Body of pancreas (tissue), 4 donors: ENCODE measurements at regions not wholly inside any gene's neighbourhood (a gene's known extent, or its start where the extent isn't known, plus 50 kb on each side); places are given as distances from the start of the nearest gene placed in this dataset.

ENCODE experiments used
- CTCF ChIP-seq, 7 experiments: fragments of 450-650 bp in 4 of 7; fragments of 200-600 bp in 3 of 7; sonication (generic) in 3 of 7; IDR thresholded peaks; one replicate each; pipeline ENCODE4 v1.5.1; 2016 to 2019; ENCODE audit warnings: antibody characterized with exemption in 7 of 7
- POLR2A ChIP-seq, 3 donors: fragments of 450-650 bp; IDR thresholded peaks; one replicate each; pipeline ENCODE4 v1.6.1; 2016; ENCODE audit warnings: antibody characterized with exemption in 3 of 3, mild to moderate bottlenecking in 2 of 3

- no peak for TF ChIP-seq POLR2A (IDR thresholded peaks at IDR 0.05)
- no peak for TF ChIP-seq CTCF (IDR thresholded peaks at IDR 0.05)
Measured at GRCh38 chr1:94621802-94622201, 80.2 kb upstream of the F3 start.
